Fibroblast of skin of back (primary cell): ENCODE measurements at regions not wholly inside any gene's neighbourhood (a gene's known extent, or its start where the extent isn't known, plus 50 kb on each side); places are given as distances from the start of the nearest gene placed in this dataset.

ENCODE experiments used
- DNase-seq: peaks from one replicate; pipeline ENCODE4 v3.0.0-alpha.2; 2013

DNA sequence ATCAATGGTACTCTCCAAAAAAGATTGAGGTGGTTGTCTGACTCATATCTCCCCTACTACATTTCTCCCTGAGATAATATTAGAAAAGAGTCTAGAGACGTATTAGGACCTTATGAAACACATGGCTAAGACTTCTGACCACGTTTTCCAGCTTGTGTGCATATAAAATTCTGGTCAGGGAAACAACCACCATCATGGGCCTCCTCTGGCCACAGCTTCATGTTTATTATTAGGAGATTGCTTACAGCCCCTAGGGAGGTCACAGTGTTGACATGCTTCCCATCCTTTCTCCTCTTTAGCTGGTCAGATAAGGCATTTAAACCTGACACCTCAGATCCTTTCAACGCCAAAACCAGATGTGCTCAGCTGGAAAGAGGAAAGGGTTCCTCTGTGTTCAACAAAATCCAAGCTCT lies 620.2 kb downstream of the PLPP3 start:
- DNase-seq: no peak

- DNase-seq: no peak
Observed at GRCh38 chr1:55958498-55958897, 620.9 kb downstream of the PLPP3 start.

GRCh38 chr1:55957276-55957675 lies 622.1 kb downstream of the PLPP3 start:
- no peak for DNase-seq

DNA sequence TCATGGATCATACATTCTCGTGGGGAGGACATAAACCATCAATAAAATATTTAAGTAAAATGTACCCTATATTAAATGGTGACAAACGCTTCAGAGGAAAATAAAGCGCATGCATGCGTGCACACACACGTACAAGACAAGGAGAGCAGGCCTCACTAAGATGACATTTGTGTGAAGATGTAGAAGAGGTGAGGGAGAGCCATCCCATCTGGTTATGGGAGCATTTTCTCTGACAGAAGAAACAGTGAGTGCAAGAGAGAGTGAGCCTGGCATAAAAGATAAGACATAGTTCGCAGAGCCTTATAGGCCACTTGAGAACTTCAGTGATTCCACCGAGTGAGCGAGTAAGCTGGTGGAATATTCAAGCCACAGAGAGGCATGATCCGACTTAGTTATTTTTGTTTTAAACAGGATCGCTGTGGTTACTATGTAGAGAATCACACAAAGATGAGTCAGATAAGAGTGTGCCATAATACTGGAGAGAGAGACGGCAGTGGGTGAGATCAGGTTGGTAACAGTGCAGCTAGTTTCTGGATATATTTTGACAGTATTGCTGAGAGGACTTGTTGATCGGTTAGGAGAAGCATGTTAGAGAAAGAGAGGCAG lies 624.2 kb downstream of the PLPP3 start:
- DNase-seq: peak; percentile 78

DNA sequence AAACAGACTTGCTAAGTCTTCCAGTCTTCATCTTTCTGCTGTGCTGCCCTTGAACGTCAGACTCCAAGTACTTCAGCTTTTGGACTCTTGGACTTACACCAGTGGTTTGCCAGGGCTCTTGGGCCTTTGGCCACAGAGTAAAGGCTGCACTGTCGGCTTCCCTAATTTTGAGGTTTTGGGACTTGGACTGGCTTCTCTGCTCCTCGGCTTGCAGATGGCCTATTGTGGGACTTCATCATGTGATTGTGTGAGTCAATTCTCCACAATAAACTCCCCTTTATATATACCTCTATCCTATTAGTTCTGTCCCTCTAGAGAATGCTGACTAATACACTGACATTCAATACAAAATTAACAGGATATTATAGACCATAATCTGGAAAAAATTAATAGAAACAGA lies 628.1 kb downstream of the PLPP3 start:
- no peak for DNase-seq

DNA sequence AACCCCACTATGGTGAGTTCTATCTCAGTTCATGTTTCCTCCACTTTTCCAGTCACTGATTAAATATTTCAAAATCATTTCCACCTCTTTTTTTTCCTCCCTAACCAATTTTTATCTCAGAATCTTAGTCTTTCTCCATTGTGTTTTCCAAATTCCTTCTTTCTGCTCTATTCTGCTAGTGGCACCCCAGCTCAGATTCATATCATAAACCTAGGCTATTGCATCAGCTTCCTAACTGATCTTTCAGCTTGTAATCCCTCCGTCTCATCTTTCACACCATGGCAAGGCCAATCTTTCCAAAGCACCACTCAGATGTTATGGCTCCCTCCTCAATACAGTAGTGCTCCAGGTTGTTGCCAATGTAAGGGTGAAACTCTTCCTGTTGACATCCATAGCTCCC lies 631.9 kb downstream of the PLPP3 start:
- DNase-seq: no peak

DNA sequence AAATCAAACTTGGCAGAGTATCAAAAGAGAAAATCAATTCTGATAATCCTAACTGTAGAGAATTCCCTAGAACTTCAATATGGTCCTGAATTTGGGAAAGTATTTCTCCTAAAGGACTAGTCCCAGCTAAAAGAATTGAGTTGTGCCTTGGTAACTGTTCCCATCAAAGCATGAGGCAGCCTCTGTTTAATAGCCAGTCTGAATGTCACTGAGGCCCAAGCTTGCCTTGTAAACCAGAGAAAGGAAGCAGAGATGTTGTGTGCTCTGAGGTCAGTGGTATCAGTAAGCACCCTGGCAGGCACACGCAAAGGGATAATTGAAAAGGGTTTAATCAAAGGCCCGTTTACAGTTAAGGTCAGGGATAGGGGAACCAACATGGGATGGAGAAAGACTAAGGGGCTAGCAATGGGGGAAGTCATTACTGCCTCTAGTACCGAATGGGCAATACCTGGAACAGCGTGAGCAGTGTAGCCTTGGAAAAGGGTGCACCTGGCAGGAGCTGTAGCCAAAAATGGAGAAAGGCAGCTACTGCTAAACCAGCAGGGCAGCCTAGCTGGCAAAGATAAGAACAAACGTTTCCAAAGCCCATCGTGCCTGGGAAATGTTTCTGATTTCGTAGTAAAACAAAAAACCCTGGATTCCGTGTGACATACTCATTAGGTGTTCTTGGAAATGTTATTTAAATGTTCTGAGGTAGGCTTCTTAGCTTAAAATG lies 635.5 kb downstream of the PLPP3 start:
- DNase-seq: no peak

DNA sequence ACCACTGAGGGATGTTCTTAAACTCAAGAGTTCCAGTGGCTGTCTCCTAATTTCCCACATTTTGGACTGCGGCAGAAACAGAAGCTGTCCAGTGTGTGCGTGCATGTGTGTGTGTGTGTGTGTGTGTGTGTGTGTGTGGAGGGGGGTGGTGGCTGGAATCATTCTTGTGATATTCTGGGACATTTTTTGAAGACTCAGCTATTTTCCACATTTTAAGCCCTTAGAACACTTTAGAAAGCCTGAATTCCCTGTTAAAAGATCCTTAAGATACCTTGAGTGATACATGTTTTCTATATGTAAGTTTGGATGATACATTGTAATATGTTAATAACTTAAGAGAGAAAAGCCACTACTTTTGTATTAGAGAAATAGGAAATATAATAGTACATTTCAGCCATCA lies 636.4 kb downstream of the PLPP3 start:
- no peak for DNase-seq

- DNase-seq: no peak
Observed at GRCh38 chr1:55939866-55940265, 639.5 kb downstream of the PLPP3 start.

DNA sequence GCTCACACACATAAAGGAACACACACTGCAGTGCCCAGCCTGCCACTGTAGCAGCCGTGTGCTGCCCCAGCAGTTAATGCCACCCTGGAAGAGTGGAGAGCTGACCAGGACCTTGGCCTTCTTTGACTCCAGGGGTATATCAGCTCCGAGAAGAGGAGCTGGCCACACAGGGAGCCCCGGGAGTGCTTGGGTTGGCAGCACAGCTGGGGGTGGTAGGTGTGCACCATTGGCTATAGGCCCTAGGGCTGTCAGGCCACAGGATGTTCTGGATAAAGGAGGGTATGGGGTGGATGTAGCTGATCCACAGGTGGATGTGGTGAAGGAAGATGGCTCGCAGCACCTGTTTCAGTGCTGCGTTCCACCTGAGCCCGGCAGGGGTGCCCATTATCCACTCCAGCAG lies 640.5 kb downstream of the PLPP3 start:
- DNase-seq: no peak

DNA sequence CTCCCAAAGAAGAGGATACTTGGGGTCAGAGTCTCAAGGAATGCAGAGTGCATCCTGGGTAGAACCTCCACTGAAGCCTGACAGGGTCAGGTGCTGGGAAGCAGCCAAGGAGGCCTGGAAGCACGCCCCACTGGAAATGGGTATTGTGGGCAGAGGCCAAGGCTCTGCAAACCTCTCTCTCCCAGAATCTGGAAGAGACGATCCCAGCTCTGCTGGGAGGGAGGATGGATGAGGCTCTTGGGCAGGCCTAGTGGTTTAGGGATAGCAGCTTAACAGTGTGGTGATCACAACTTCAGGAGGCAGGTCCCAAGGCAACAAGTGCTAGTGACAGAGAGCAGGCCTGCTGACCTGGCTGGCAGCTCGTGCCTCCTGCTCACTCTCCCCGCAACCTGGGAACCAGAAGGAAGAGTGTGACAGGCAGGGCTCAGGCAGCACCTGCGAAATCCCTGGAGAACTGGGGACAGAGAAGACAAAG lies 641.0 kb downstream of the PLPP3 start:
- DNase-seq: no peak

GRCh38 chr1:55937840-55938375 lies 641.5 kb downstream of the PLPP3 start:
- DNase-seq: no peak

GRCh38 chr1:55935236-55935635 lies 644.1 kb downstream of the PLPP3 start:
- peak; percentile 11 for DNase-seq

DNA sequence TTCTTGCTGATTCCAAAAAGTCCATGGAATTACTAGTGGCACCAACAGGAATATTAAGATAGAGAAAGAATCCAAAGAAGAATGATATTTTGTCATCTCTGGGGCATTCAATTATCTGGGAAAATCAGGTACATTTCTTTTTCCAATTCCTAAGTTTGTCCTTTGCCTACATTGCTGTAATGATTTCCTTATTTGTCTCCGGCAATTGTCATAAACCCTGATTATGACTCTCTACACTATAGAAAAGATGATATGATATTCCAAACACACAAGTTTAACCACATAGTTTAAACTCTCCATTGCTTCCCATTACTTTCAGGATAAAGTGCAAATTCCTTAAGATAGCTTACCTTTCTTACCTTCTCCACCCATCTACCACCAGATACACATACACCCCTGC lies 647.0 kb downstream of the PLPP3 start:
- no peak for DNase-seq

DNA sequence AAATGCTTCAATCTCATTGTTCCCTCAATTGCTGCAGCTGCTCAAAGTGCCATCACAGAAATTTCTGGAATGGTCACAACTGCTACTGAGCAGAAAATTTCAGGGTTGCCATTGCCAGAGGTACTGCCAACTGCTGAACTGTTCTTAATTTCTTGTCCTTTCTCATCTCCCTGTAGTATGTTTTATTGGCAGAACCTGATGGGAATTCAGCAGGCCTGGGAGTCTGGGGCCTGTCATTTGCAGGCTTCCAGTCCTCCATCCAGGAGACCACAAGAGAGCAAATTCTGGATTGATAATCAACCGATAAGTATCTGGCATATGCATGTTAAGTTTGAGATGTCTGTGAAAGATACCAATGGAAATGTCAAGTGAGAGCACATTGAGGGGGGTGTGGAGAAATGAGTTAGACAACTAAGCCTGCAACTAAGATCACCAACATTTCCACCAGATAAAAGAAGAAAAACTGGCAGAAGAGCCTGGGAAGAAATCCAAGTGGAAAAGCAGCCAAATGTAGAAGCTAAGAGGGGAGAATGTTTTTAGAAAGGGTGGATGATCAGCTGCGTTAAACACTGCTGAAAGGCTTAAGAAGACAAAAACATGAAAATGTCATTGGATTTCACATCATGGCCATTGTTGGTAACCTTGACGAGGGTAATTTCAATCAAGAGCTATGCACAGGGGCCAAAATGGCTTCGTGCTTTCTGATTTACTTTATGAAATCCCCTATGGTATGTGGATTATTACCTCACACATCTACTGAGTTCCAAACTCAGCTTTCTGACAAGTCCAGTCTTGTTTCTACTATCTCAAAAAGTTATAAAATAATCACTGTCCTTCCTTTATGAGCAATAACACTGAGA lies 648.1 kb downstream of the PLPP3 start:
- peak; percentile 5 for DNase-seq

DNA sequence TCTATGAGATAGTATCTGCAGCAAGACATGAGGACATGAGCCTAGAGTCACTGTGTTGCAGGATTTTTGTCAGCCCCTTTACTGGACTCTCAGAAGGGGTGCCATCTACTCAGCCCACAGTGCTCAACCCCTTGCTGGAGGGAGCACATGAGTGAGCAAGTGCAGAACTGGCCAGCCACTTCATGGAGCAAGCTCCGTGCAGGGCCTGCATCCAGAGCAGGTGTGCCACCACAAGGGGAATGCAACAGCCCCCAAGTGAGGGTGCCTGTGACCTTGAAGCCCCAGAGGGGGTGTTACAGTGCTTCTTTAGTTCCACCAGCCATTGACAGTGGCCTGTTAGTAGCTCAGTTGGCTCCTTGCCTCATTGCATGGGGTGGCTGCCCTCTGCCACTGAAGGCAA lies 649.7 kb downstream of the PLPP3 start:
- no peak for DNase-seq

GRCh38 chr1:55928576-55928975 lies 650.8 kb downstream of the PLPP3 start:
- DNase-seq: no peak

DNA sequence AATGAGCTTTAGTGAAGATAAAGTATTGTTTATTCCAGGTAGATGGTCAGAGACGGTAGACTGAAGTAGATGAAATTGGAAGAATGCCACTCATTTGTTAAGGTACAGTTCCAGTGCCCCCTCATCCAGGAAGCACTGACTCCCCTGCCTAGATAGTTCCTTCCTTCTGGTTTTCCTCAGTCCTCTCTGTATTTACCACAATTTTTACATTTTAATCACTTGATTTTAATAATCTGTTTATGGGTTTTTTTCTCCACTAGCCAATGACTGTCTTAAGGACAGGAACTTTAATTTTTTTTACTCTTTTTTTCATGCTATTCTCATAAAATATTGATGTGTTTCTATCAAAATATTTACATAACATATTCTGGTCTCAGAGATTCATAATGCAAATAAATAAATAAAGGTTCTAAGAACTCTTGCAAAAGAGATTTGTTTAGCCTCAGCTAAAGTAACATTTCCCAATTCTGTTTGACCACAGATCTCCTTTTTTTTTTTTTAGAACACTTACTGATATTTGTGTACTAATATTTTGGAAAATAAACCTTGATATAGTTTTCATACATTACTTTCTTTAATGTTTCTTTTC lies 651.6 kb downstream of the PLPP3 start:
- no peak for DNase-seq

DNA sequence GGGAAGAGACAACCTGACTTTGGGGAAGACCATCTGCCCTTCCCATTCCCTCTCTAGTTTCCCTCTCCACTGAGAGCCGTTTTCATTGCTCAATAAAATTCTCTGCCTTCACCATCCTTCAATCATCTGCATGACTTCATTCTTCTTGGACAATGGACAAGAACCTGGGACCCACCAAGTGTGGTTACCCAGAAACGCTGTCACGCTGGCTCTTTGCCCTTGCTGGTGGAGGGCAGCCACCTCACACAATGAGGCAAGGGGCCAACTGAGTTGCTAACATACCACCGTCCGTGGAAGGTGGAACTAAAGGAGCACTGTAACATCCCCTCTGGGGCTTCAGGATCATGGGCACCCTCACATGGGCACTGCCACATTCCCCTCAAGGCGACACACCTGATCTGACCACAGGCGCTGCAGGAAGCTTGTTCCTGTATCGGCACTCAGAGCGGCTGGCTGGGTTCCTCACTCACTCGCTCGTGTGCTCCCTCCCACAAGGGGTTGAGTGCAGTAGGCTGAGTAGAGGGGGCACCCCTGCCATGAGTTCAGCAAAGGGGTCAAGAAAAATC lies 652.4 kb downstream of the PLPP3 start:
- DNase-seq: no peak

DNA sequence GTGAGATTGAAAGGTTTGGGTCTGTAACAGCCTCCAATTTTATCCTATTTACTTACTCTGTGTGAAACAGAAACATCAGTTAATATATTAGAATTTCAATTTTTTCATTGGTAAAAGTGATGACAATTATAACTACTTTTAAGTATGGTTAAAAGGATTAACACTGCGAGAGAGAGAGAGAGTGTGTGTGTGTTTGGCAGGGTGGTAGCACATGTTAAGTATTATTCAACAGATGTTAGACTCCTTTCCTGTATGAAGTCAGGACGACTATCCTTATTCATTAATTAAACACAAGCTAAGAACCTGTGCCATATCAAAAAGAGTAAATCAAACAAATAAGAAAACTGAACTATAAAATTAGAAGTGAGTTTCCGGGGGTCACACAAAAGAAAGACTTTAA lies 662.5 kb downstream of the PLPP3 start:
- no peak for DNase-seq

DNA sequence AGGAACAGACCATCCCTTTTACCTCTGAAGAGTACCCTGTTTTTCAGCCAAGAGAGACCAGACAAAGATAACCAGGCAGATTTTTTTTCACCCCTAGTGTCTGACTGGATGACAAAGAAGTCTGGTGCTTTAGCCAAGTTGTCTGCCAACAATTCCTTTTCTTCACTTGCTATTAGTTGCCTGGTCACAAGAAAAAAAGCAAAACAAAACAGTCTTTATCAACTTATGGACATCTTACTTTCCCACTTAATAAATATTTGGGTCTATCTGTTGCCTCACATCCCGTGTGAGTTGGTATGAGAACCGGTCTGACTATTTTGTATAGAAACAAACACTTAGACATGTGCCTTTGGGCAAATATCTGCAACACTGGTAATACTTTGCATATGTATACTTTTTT lies 662.9 kb downstream of the PLPP3 start:
- DNase-seq: peak; percentile 53

GRCh38 chr1:55913565-55913964 lies 665.8 kb downstream of the PLPP3 start:
- DNase-seq: no peak

DNA sequence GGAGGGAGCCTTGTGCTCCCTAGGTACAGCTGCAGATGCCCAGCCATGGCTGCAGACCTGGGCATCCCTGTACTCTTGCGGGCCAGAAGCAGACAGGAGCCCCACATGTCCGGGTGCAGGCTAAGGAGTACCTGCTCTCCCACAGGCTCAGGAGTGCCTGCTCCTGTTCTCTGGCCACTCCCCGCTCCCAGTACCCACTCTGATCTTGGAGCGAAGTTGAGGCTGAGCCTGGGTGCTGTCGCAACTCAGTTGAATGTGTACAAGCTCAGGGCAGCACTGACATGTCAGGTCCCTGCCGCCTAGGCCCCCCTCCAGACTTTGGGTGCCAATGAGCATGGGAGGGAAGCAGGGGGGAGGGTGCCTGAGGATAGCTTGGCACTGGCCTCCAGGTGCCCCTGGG lies 666.9 kb downstream of the PLPP3 start:
- no peak for DNase-seq
